HCT116 (cell line): ENCODE measurements at regions not wholly inside any gene's neighbourhood (a gene's known extent, or its start where the extent isn't known, plus 50 kb on each side); places are given as distances from the start of the nearest gene placed in this dataset.

Source experiments
- ATAC-seq: fragments of 200-7000 bp; cut with Tn5 transposase; 2 replicates; pipeline ENCODE4 v1.9.1; 2020; ENCODE audit warnings: mild to moderate bottlenecking, moderate library complexity
- BruUV-seq: library from RNA; stranded (reverse); fragments of 400-500 nt; replicated peaks from 2 replicates; lab custom pipeline; 2021; lab: Mats Ljungman, UMichigan
- CTCF ChIA-PET: fragments of 300-600 bp; sonication (Branson Sonifier 250); formaldehyde crosslinking; loops from one replicate; lab custom pipeline; 2021; ENCODE audit warnings: antibody characterized with exemption; lab: Charles Lee
- POLR2A ChIA-PET: fragments of 300-600, 350-600 bp; sonication (Branson Sonifier 250); formaldehyde crosslinking; loops from one replicate; lab custom pipeline; 2021; ENCODE audit warnings: antibody characterized with exemption; lab: Charles Lee
- RAD21 ChIA-PET, 2 experiments: fragments of 300-600 bp; sonication (Branson Sonifier 250); formaldehyde crosslinking; loops; one replicate each; lab custom pipeline; 2023; ENCODE audit warnings: low total read pairs in 2 of 2; ENCODE audit not compliant: uncharacterized antibody in 2 of 2, unreplicated experiment in 2 of 2, low non-redundant PET in 1 of 2; lab: Charles Lee
- DNase-seq: peaks from one replicate; pipeline ENCODE4 v3.0.0-alpha.2; 2010; ENCODE audit warnings: low read depth, low spot score
- H2AFZ ChIP-seq: fragments of 200-600 bp; shearing (Covaris generic), sonication (generic); 2 replicates; pipeline ENCODE4 v1.6.1; 2017; ENCODE audit warnings: low read depth, mixed run types, mixed read lengths, antibody characterized with exemption, low read length; ENCODE audit not compliant: poor library complexity, severe bottlenecking
- H3K27ac ChIP-seq: 2 replicates; pipeline ENCODE4 v1.5.1; 2012; ENCODE audit warnings: low read depth, low read length
- H3K27me3 ChIP-seq: fragments of 200-600 bp; sonication (generic); 2 replicates; pipeline ENCODE4 v1.6.1; 2016; ENCODE audit warnings: mixed run types, low read length, mixed read lengths; ENCODE audit not compliant: insufficient read depth
- H3K36me3 ChIP-seq, 2 experiments: fragments of 200-500 bp in 1 of 2; fragments of 200-600 bp in 1 of 2; sonication (Bioruptor generic) in 1 of 2; sonication (generic) in 1 of 2; 2 replicates each; pipeline versions ENCODE4 v1.5.1 to v1.6.1; 2014 to 2016; ENCODE audit warnings: low read length in 2 of 2, inconsistent platforms in 1 of 2, mixed read lengths in 1 of 2, mixed run types in 1 of 2; ENCODE audit not compliant: insufficient read depth in 2 of 2, control insufficient read depth in 1 of 2
- H3K4me1 ChIP-seq, 2 experiments: fragments of 200-600 bp in 1 of 2; sonication (generic) in 1 of 2; 2 replicates each; pipeline versions ENCODE4 v1.5.1 to v1.6.1; 2012 to 2017; ENCODE audit warnings: low read length in 2 of 2, inconsistent platforms in 1 of 2, mild to moderate bottlenecking in 1 of 2, mixed read lengths in 1 of 2, mixed run types in 1 of 2, moderate library complexity in 1 of 2; ENCODE audit not compliant: insufficient read depth in 2 of 2, control insufficient read depth in 1 of 2
- H3K4me2 ChIP-seq: fragments of 200-600 bp; sonication (generic); 2 replicates; pipeline ENCODE4 v1.6.1; 2017; ENCODE audit warnings: mixed run types, low read length, mixed read lengths
- H3K4me3 ChIP-seq, 2 experiments: fragments of 200-600 bp in 1 of 2; sonication (generic) in 1 of 2; replicated peaks in 1 of 2; 2 replicates each; pipeline ENCODE4 v1.5.1; 2011 to 2016; ENCODE audit warnings: low read length in 2 of 2, control low read depth in 1 of 2, low read depth in 1 of 2, mild to moderate bottlenecking in 1 of 2, mixed read lengths in 1 of 2, mixed run types in 1 of 2
- H3K79me2 ChIP-seq: fragments of 200-600 bp; sonication (generic); 2 replicates; pipeline ENCODE4 v1.6.1; 2017; ENCODE audit warnings: mild to moderate bottlenecking, mixed run types, low read length, moderate library complexity, mixed read lengths; ENCODE audit not compliant: insufficient read depth
- H3K9ac ChIP-seq: fragments of 200-600 bp; sonication (generic); 2 replicates; pipeline ENCODE4 v1.6.1; 2016; ENCODE audit warnings: low read length, mixed read lengths
- H3K9me2 ChIP-seq: fragments of 200-600 bp; sonication (generic), shearing (Covaris generic); 2 replicates; pipeline ENCODE4 v1.6.1; 2017; ENCODE audit warnings: mixed run types, mild to moderate bottlenecking, moderate library complexity; ENCODE audit not compliant: insufficient read depth
- H3K9me3 ChIP-seq, 2 experiments: fragments of 200-500 bp in 1 of 2; fragments of 200-600 bp in 1 of 2; sonication (Bioruptor generic) in 1 of 2; sonication (generic) in 1 of 2; 2 replicates each; pipeline ENCODE4 v1.6.1; 2014 to 2017; ENCODE audit warnings: low read length in 2 of 2, mixed read lengths in 2 of 2, inconsistent platforms in 1 of 2, low read depth in 1 of 2, mild to moderate bottlenecking in 1 of 2, mixed run types in 1 of 2, moderate library complexity in 1 of 2; ENCODE audit not compliant: control insufficient read depth in 1 of 2, insufficient read depth in 1 of 2
- H4K20me1 ChIP-seq: fragments of 200-600 bp; sonication (generic), shearing (Covaris generic); 2 replicates; pipeline ENCODE4 v1.6.1; 2017; ENCODE audit warnings: mixed run types, mild to moderate bottlenecking, moderate library complexity; ENCODE audit not compliant: insufficient read depth
- CBX3 ChIP-seq: IDR thresholded peaks from 2 replicates; pipeline ENCODE4 v1.6.1; 2012; ENCODE audit warnings: low read depth
- CEBPB ChIP-seq: IDR thresholded peaks from 2 replicates; pipeline ENCODE4 v1.6.1; 2012; ENCODE audit warnings: low read depth
- EZH2phosphoT487 ChIP-seq: fragments of 200-600 bp; IDR thresholded peaks from 2 replicates; pipeline ENCODE4 v1.6.1; 2018; ENCODE audit warnings: antibody characterized with exemption, borderline replicate concordance
- FOSL1 ChIP-seq: IDR thresholded peaks from 2 replicates; pipeline ENCODE4 v1.6.1; 2012; ENCODE audit warnings: low read depth
- JUND ChIP-seq: IDR thresholded peaks from 2 replicates; pipeline ENCODE4 v1.6.1; 2012
- POLR2A ChIP-seq: IDR thresholded peaks from 2 replicates; pipeline ENCODE4 v1.7.0; 2011; ENCODE audit warnings: borderline replicate concordance; ENCODE audit not compliant: insufficient read depth, insufficient read length; ENCODE audit errors: extremely low read depth
- POLR2AphosphoS5 ChIP-seq: IDR thresholded peaks from 2 replicates; pipeline ENCODE4 v1.6.1; 2011; ENCODE audit warnings: mild to moderate bottlenecking, low read depth, low read length, moderate library complexity
- RAD21 ChIP-seq: IDR thresholded peaks from 2 replicates; pipeline ENCODE4 v1.6.1; 2012; ENCODE audit warnings: low read depth, mild to moderate bottlenecking
- SP1 ChIP-seq: IDR thresholded peaks from 2 replicates; pipeline ENCODE4 v1.6.1; 2012; ENCODE audit warnings: low read depth
- TCF7L2 ChIP-seq: IDR thresholded peaks from 2 replicates; pipeline ENCODE4 v1.7.0; 2011; ENCODE audit warnings: borderline replicate concordance, inconsistent platforms; ENCODE audit not compliant: insufficient read depth, insufficient read length; ENCODE audit errors: extremely low read depth
- YY1 ChIP-seq: IDR thresholded peaks from 2 replicates; pipeline ENCODE4 v1.6.1; 2011; ENCODE audit warnings: low read length, low read depth, moderate library complexity, mild to moderate bottlenecking; ENCODE audit not compliant: insufficient replicate concordance; ENCODE audit errors: extremely low read depth
- ZFX ChIP-seq: fragments of 450-650 bp; IDR thresholded peaks from 2 replicates; pipeline ENCODE4 v1.6.1; 2017
- ZNF274 ChIP-seq: fragments of 200-500 bp; sonication (Bioruptor generic); IDR thresholded peaks from 2 replicates; pipeline ENCODE4 v1.6.1; 2014; ENCODE audit warnings: mild to moderate bottlenecking, low read depth, low read length, inconsistent platforms
- intact Hi-C: fragments of 100-400 bp; cut with micrococcal nuclease; formaldehyde crosslinking; loops from 2 replicates; pipeline ENCODE4 v1.10.0; 2022
- TF ChIP-seq, protein P1 (sequence below), 3 experiments: fragments of 200-600 bp in 1 of 3; sonication (generic) in 1 of 3; IDR thresholded peaks in 2 of 3; conservative IDR thresholded peaks in 1 of 3; 2 replicates each; pipeline ENCODE4 v1.5.1; 2012 to 2017; ENCODE audit warnings: low read depth in 2 of 3, low read length in 2 of 3, antibody characterized with exemption in 1 of 3, borderline replicate concordance in 1 of 3, control low read depth in 1 of 3, mild to moderate bottlenecking in 1 of 3, mixed read lengths in 1 of 3, mixed run types in 1 of 3, moderate library complexity in 1 of 3; ENCODE audit not compliant: insufficient read depth in 1 of 3
- TF ChIP-seq, protein P2 (sequence below): IDR thresholded peaks from 2 replicates; pipeline ENCODE4 v1.6.1; 2012; ENCODE audit warnings: low read depth
- TF ChIP-seq, protein P3 (sequence below): IDR thresholded peaks from 2 replicates; pipeline ENCODE4 v1.6.1; 2012

DNA sequence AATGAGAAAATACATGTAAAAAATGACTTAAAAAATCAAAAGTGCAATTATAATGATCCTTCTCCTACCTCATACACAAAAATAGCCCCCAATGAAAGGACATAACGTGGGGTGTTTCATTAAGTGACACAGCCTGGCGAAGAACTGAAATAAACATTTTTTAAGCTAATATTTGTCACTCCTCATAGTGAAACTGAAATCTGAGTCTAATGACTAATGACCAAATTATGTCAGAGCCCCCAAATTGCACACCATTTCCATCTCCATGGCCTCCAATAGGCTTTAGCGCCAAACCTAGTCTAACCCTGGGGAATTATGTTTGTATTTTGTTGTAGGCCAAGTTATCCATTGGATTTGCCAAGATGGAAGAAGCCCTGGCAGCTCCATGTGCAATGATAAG, 119.1 kb downstream of the WT1 start:
- no peaks in the 10 kb centered on the region for H3K9me3 ChIP-seq
- H3K9me2 ChIP-seq = no peaks in the 10 kb centered on the region
- H2AFZ ChIP-seq = no peak overlapping the region
- no peak overlapping the region for H3K4me2 ChIP-seq
- DNase-seq = no peak
- RAD21 ChIA-PET = no interaction called here
- H3K4me1 ChIP-seq = peaks cover 6 to 11% of the 10 kb centered on the region in 2 experiments; a peak in 2 of 4 replicates
- H3K36me3 ChIP-seq = no peaks in the 10 kb centered on the region
- intact Hi-C loops = no loop called here
- H3K9ac ChIP-seq = no peak overlapping the region
- no TSS peak for BruUV-seq
- H4K20me1 ChIP-seq = no peaks in the 10 kb centered on the region
- POLR2A ChIA-PET = no interaction called here
- H3K27me3 ChIP-seq = no peaks in the 10 kb centered on the region
- CTCF ChIA-PET = interaction anchor here (2.2 kb wide), 1 partner anchor 7 kb away, joined by 11 read pairs; no protein-coding TSS in a partner anchor
- no peak overlapping the region for H3K27ac ChIP-seq
- H3K4me3 ChIP-seq = no peak overlapping the region
- H3K79me2 ChIP-seq = no peaks in the 10 kb centered on the region
- TF ChIP-seq POLR2AphosphoS5 (no peak), CEBPB (no peak), POLR2A (no peak), ZNF274 (no peak), TCF7L2 (no peak), JUND (no peak), SP1 (no peak), YY1 (no peak), ZFX (no peak), CBX3 (no peak)
- ATAC-seq = no peak

DNA sequence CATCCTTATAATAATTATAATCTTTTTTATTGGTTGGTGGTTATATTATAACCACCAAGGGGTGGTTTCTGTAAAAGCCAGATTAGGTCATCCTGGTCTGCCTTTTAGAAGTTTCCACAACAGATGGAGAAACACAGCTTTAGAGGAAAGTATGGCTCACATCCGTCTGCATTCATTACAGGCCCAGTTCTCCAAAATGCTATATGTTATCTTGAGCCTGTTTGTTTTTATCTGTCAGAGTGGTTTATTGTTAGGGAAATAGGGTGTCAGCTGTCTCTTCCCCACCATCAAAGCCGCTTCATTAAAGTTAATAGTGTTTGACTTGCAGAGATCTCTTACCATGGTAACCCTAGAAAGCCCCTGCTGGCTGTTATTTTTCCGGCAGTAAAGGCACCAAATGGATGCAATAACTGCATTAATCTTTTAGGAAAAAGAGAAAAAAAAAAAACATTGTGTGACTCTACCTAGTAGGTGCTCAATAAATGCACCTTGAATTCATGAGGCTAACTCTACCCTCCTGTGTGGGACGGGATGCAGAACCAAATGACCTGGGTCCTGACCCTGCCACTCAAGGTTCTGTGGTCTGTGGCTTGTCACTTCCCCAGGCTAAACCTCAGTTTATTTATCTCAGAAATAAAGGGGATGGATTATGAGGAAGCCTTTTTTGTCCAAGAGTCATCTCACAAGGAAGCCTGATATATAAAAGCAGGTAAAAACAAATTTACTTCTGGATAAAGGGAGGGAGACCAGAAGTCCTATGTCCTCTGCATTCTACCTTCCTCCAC, 118.3 kb downstream of the WT1 start:
- Histone ChIP-seq H3K27ac (no peak overlapping the region), H3K4me2 (no peak overlapping the region), H4K20me1 (no peaks in the 10 kb centered on the region), H3K9ac (no peak overlapping the region), H3K4me3 (no peak overlapping the region), H2AFZ (no peak overlapping the region), H3K27me3 (no peaks in the 10 kb centered on the region), H3K9me3 (no peaks in the 10 kb centered on the region), H3K36me3 (no peaks in the 10 kb centered on the region), H3K4me1 (peaks cover 6 to 11% of the 10 kb centered on the region in 2 experiments; a peak in 2 of 4 replicates), H3K9me2 (no peaks in the 10 kb centered on the region), H3K79me2 (no peaks in the 10 kb centered on the region)
- no TSS peak for BruUV-seq
- DNase-seq (no peak), ATAC-seq (no peak)
- ChIA-PET CTCF (no interaction called here), POLR2A (no interaction called here), RAD21 (no interaction called here)
- intact Hi-C loops = no loop called here
- TF ChIP-seq, protein P1, sequence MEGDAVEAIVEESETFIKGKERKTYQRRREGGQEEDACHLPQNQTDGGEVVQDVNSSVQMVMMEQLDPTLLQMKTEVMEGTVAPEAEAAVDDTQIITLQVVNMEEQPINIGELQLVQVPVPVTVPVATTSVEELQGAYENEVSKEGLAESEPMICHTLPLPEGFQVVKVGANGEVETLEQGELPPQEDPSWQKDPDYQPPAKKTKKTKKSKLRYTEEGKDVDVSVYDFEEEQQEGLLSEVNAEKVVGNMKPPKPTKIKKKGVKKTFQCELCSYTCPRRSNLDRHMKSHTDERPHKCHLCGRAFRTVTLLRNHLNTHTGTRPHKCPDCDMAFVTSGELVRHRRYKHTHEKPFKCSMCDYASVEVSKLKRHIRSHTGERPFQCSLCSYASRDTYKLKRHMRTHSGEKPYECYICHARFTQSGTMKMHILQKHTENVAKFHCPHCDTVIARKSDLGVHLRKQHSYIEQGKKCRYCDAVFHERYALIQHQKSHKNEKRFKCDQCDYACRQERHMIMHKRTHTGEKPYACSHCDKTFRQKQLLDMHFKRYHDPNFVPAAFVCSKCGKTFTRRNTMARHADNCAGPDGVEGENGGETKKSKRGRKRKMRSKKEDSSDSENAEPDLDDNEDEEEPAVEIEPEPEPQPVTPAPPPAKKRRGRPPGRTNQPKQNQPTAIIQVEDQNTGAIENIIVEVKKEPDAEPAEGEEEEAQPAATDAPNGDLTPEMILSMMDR (IDR thresholded peaks at IDR 0.05 in 2 of 3, conservative IDR thresholded peaks at IDR 0.05 in 1 of 3; ENCODE audit: borderline replicate concordance in 1 of 3, insufficient read depth in 1 of 3, low read depth in 2 of 3, low read length in 2 of 3) = no peak
- TF ChIP-seq, protein P2, sequence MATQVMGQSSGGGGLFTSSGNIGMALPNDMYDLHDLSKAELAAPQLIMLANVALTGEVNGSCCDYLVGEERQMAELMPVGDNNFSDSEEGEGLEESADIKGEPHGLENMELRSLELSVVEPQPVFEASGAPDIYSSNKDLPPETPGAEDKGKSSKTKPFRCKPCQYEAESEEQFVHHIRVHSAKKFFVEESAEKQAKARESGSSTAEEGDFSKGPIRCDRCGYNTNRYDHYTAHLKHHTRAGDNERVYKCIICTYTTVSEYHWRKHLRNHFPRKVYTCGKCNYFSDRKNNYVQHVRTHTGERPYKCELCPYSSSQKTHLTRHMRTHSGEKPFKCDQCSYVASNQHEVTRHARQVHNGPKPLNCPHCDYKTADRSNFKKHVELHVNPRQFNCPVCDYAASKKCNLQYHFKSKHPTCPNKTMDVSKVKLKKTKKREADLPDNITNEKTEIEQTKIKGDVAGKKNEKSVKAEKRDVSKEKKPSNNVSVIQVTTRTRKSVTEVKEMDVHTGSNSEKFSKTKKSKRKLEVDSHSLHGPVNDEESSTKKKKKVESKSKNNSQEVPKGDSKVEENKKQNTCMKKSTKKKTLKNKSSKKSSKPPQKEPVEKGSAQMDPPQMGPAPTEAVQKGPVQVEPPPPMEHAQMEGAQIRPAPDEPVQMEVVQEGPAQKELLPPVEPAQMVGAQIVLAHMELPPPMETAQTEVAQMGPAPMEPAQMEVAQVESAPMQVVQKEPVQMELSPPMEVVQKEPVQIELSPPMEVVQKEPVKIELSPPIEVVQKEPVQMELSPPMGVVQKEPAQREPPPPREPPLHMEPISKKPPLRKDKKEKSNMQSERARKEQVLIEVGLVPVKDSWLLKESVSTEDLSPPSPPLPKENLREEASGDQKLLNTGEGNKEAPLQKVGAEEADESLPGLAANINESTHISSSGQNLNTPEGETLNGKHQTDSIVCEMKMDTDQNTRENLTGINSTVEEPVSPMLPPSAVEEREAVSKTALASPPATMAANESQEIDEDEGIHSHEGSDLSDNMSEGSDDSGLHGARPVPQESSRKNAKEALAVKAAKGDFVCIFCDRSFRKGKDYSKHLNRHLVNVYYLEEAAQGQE = no peak
- TF ChIP-seq RAD21 = no peak
- TF ChIP-seq, protein P3, sequence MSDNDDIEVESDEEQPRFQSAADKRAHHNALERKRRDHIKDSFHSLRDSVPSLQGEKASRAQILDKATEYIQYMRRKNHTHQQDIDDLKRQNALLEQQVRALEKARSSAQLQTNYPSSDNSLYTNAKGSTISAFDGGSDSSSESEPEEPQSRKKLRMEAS = no peak
- TF ChIP-seq SP1 = no peak
- TF ChIP-seq EZH2phosphoT487 = no peak
- TF ChIP-seq FOSL1 = no peak
